ENCODE measurements at regions not wholly inside any gene's neighbourhood (a gene's known extent, or its start where the extent isn't known, plus 50 kb on each side); places are given as distances from the start of the nearest gene placed in this dataset.

DNA sequence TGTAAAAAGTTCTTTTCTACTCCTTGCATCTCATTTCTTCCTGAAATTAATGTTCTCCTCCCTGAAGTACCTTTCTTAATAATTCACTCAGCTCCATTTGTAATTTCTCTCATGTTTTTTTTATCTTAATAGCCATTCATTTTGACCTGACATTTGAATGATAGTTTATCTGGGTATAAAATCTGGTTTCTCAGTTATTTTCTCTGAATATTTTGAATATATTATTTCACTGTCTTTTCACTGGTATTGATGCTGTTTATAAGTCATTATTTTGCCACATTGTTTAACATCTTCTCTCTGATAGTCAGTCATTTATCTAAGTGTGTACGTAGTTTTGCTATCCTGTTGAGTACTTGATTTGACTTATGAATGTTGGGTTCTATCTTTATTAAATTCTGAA is 68.8 kb upstream of the ARHGAP18 start:
- peaks cover 43% of the 10 kb centered on the region for H3K9me3 Mint-ChIP-seq
- peaks cover 7% of the 10 kb centered on the region for H3K36me3 Mint-ChIP-seq
- no peak for DNase-seq (ENCODE audit: low spot score in 2 of 2, unreplicated experiment in 2 of 2)
- H3K4me1 Mint-ChIP-seq, result peaks cover 2% of the 10 kb centered on the region
- no peaks in the 10 kb centered on the region for H3K27me3 Mint-ChIP-seq (ENCODE audit: low read depth)
- TF ChIP-seq, protein P1, sequence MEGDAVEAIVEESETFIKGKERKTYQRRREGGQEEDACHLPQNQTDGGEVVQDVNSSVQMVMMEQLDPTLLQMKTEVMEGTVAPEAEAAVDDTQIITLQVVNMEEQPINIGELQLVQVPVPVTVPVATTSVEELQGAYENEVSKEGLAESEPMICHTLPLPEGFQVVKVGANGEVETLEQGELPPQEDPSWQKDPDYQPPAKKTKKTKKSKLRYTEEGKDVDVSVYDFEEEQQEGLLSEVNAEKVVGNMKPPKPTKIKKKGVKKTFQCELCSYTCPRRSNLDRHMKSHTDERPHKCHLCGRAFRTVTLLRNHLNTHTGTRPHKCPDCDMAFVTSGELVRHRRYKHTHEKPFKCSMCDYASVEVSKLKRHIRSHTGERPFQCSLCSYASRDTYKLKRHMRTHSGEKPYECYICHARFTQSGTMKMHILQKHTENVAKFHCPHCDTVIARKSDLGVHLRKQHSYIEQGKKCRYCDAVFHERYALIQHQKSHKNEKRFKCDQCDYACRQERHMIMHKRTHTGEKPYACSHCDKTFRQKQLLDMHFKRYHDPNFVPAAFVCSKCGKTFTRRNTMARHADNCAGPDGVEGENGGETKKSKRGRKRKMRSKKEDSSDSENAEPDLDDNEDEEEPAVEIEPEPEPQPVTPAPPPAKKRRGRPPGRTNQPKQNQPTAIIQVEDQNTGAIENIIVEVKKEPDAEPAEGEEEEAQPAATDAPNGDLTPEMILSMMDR (IDR thresholded peaks at IDR 0.05; ENCODE audit: unreplicated experiment), result no peak
- no peak overlapping the region for H3K4me3 Mint-ChIP-seq
- H3K27ac Mint-ChIP-seq, result no peak overlapping the region

DNA sequence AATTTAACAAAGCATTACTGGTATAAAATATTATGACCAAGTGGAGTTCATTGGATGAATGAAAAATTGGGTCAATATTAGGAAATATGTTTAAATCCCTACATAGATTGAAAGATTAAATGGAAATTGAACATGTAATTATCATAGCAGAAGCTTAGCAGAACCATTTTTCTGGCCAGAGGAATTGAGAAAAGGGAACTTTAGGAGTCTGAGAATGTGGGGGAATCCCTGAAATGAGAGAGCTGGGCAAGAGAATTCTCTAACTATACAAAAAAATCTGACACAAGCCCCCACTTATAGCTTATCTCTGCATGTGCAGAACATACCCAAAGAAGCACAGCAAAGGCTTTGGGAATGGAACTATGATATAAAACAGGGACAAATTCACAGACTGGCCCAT is 67.4 kb upstream of the ARHGAP18 start:
- Mint-ChIP-seq H3K4me3 (no peak overlapping the region), H3K36me3 (peaks cover 7% of the 10 kb centered on the region), H3K4me1 (peaks cover 2% of the 10 kb centered on the region), H3K27me3 (ENCODE audit: low read depth) (peaks cover under 1% of the 10 kb centered on the region), H3K27ac (no peak overlapping the region), H3K9me3 (peaks cover 37% of the 10 kb centered on the region)
- TF ChIP-seq, protein P1 (IDR thresholded peaks at IDR 0.05; ENCODE audit: unreplicated experiment), result no peak
- DNase-seq (ENCODE audit: low spot score in 2 of 2, unreplicated experiment in 2 of 2), result no peak

DNA sequence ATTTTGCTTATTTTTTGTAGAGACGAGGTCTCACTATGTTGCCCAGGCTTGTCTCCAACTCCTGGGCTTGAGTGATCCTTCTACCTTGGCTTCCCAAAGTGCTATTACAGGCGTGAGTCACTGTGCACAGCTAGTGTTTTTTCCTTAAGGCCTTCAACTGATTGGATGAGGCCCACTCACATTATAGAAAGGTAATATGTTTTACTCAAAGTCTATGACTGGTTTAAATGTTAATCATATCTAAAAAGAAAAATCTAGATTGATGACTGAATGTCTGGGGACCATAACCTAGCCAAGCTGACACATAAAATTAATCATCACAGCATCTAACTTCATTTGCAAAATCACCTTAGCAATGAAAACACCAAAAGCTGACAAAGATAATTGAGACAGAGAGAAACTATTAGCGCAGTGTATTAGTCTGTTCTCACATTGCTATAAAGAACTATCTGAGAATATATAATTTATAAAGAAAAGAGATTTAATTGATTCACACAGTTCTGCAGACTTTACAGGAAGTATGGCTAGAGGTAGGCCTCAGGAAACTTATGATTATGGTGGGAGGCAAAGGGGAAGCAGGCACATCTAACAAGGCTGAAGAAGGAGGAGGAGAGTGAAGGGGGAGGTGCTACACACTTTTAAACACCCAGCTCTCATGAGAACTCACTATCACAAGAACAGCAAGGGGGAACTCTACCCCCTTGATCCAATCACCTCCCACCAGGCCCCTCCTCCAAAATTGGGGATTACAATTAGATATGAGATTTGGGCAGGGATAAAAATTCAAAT is 66.8 kb upstream of the ARHGAP18 start:
- Mint-ChIP-seq H3K36me3 (peaks cover 7% of the 10 kb centered on the region), H3K4me3 (no peak overlapping the region), H3K9me3 (peaks cover 39% of the 10 kb centered on the region), H3K4me1 (peaks cover 2% of the 10 kb centered on the region), H3K27ac (no peak overlapping the region), H3K27me3 (ENCODE audit: low read depth) (peaks cover 5% of the 10 kb centered on the region)
- TF ChIP-seq, protein P1 (IDR thresholded peaks at IDR 0.05; ENCODE audit: unreplicated experiment), result no peak
- no peak for DNase-seq (ENCODE audit: low spot score in 2 of 2, unreplicated experiment in 2 of 2)

DNA sequence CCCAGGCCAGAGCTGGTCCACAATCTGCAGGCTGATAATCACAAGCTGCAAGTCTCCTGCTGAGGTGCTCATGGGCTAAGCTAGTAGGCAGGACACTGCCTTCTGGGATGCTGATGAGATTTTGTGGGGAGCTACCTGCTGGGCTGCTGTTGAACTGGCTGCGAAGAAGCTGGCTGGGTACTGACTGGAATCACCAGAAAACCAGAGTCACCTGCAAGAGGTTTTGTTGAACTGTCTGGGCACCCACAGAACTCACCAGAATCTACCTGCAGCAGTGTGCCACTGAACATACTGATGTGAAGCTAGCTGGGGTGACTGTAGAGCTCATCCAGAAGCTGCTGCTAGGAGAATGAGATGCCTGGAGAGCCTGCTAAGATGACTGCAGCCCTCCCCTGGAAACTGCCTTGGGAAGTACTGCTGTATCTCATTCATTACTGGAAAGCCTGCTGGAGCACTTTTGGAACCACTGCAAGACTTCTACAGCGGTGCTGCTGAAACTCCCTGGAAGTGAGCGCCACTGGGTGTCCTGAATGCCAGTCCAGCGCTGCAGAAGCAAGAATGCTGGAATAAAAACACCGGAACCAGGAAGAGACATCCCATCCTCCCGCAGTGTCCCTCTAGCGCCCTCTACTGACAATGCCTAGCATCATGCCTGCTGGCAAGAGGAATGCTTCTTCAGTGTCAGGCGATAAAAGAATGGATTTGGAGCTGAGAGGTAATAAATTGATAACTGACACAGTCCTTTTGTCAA is 64.9 kb upstream of the ARHGAP18 start:
- peak; percentile 31 to 70 for DNase-seq (ENCODE audit: low spot score in 2 of 2, unreplicated experiment in 2 of 2)
- Mint-ChIP-seq H3K36me3 (peaks cover 7% of the 10 kb centered on the region), H3K27ac (no peak overlapping the region), H3K27me3 (ENCODE audit: low read depth) (peaks cover 14% of the 10 kb centered on the region), H3K4me3 (peak overlapping the region; percentile 60), H3K4me1 (peaks cover 2% of the 10 kb centered on the region), H3K9me3 (peaks cover 26% of the 10 kb centered on the region)
- TF ChIP-seq, protein P1 (IDR thresholded peaks at IDR 0.05; ENCODE audit: unreplicated experiment), result peak; percentile 57

DNA sequence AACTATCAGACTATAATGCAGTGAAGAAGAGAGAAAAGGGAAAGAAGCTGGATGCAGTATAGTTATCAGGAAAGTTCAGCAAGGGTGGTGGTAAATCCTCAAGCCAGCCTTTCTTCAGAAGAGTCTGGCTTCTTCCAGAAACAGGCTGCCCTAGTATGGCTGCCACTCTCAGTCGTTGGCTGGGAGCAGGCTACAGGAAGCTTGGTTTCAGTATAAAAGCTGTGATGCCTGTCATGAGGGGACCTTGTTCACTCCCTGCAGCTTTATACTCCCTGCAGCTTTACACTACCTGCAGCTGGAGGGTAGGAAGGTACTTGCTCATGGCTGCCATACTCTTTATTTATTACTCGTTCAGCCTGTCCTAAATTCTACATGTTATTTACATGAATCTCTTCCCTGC is 63.3 kb upstream of the ARHGAP18 start:
- DNase-seq (ENCODE audit: low spot score in 2 of 2, unreplicated experiment in 2 of 2), result no peak
- Mint-ChIP-seq H3K27me3 (ENCODE audit: low read depth) (peaks cover 16% of the 10 kb centered on the region), H3K27ac (no peak overlapping the region), H3K4me3 (no peak overlapping the region), H3K4me1 (peaks cover 2% of the 10 kb centered on the region), H3K9me3 (peaks cover 13% of the 10 kb centered on the region), H3K36me3 (peaks cover 4% of the 10 kb centered on the region)
- TF ChIP-seq, protein P1 (IDR thresholded peaks at IDR 0.05; ENCODE audit: unreplicated experiment), result no peak
